SHP77 (cell line): ENCODE measurements at regions not wholly inside any gene's neighbourhood (a gene's known extent, or its start where the extent isn't known, plus 50 kb on each side); places are given as distances from the start of the nearest gene placed in this dataset.
"Not testable (repeated sequence)": the region's sequence is repeated elsewhere in the genome, so short reads cannot be mapped to it uniquely, and the experiment has no call there.

ENCODE experiments used
- DNase-seq, 2 experiments: peaks; one replicate each; lab custom pipeline; 2025; lab: John Stamatoyannopoulos, UW

GRCh38 chr14:54256156-54256555 is 140.7 kb upstream of the CDKN3 start:
- DNase-seq, result no peak

GRCh38 chr14:54257424-54257823 is 139.4 kb upstream of the CDKN3 start:
- no peak for DNase-seq

- DNase-seq, result no peak
These were observed 138.4 kb upstream of the CDKN3 start for GRCh38 chr14:54258382-54258781.

- no peak for DNase-seq
These were observed 137.0 kb upstream of the CDKN3 start for GRCh38 chr14:54259821-54260220.

GRCh38 chr14:54261283-54261682 is 135.5 kb upstream of the CDKN3 start:
- DNase-seq, result no peak

- DNase-seq, result not testable (repeated sequence)
These were observed 130.2 kb upstream of the CDKN3 start for GRCh38 chr14:54266616-54267015.

- no peak for DNase-seq
These were observed 129.6 kb upstream of the CDKN3 start for GRCh38 chr14:54267172-54267571.

GRCh38 chr14:54275997-54276725 is 120.6 kb upstream of the CDKN3 start:
- DNase-seq, result no peak

GRCh38 chr14:54278087-54278486 is 118.7 kb upstream of the CDKN3 start:
- DNase-seq, result no peak

- DNase-seq, result no peak
These were observed 118.0 kb upstream of the CDKN3 start for GRCh38 chr14:54278665-54279295.

- DNase-seq, result no peak
These were observed 114.0 kb upstream of the CDKN3 start for GRCh38 chr14:54282849-54283248.

- DNase-seq, result no peak
These were observed 111.8 kb upstream of the CDKN3 start for GRCh38 chr14:54285030-54285429.

- no peak for DNase-seq
These were observed 105.2 kb upstream of the CDKN3 start for GRCh38 chr14:54291491-54292191.

- DNase-seq, result no peak
These were observed 102.0 kb upstream of the CDKN3 start for GRCh38 chr14:54294802-54295201.

- DNase-seq, result peak in 1 of 2 experiments; percentile 10
These were observed 97.1 kb upstream of the CDKN3 start for GRCh38 chr14:54299410-54300363.

- DNase-seq, result no peak
These were observed 95.9 kb upstream of the CDKN3 start for GRCh38 chr14:54300881-54301280.

GRCh38 chr14:54301359-54301758 is 95.4 kb upstream of the CDKN3 start:
- DNase-seq, result no peak

- no peak for DNase-seq
These were observed 90.0 kb upstream of the CDKN3 start for GRCh38 chr14:54306806-54307205.

- DNase-seq, result no peak
These were observed 87.2 kb upstream of the CDKN3 start for GRCh38 chr14:54309615-54310014.

GRCh38 chr14:54310151-54310850 is 86.5 kb upstream of the CDKN3 start:
- DNase-seq, result no peak

GRCh38 chr14:54310851-54311228 is 86.0 kb upstream of the CDKN3 start:
- no peak for DNase-seq
